ENCODE measurements at regions not wholly inside any gene's neighbourhood (a gene's known extent, or its start where the extent isn't known, plus 50 kb on each side); places are given as distances from the start of the nearest gene placed in this dataset.

GRCh38 chr5:38162625-38163024 lies 95.7 kb upstream of the EGFLAM start:
- Mint-ChIP-seq H3K36me3 (ENCODE audit: low read depth) (no peaks in the 10 kb centered on the region), H3K4me3 (no peak overlapping the region), H3K4me1 (peaks cover 19% of the 10 kb centered on the region), H3K27ac (no peak overlapping the region), H3K27me3 (ENCODE audit: low read depth, poor library complexity) (peaks cover 7% of the 10 kb centered on the region), H3K9me3 (peaks cover 6% of the 10 kb centered on the region)
- no peak for TF ChIP-seq CTCF (IDR thresholded peaks at IDR 0.05)
- DNase-seq, result no peak

DNA sequence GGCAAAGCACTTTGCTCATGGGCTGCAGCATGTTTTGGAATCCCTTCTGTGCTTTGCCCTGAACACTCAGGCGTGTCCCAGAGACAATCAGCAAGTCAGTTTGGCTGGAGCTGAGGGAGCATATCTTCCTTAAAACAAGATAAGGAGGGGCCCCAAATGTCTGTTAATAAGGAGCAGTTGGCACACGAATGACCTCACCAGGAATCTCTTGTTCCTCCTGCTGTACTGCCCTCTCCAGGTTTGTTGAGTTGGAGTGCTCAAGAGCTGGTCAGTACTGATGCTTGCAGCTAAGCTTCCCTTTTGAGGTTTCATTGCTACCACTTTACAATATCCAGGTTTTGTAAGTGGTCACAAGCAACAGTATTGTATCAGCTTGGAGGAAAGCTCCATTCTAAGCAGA lies 101.3 kb upstream of the EGFLAM start:
- Mint-ChIP-seq H3K9me3 (peaks cover 6% of the 10 kb centered on the region), H3K27ac (no peak overlapping the region), H3K36me3 (ENCODE audit: low read depth) (no peaks in the 10 kb centered on the region), H3K4me3 (no peak overlapping the region), H3K27me3 (ENCODE audit: low read depth, poor library complexity) (peaks cover 4% of the 10 kb centered on the region), H3K4me1 (peaks cover 5% of the 10 kb centered on the region)
- TF ChIP-seq CTCF (IDR thresholded peaks at IDR 0.05), result no peak
- no peak for DNase-seq

- Mint-ChIP-seq H3K36me3 (ENCODE audit: low read depth) (no peaks in the 10 kb centered on the region), H3K4me1 (peaks cover 5% of the 10 kb centered on the region), H3K9me3 (no peaks in the 10 kb centered on the region), H3K27ac (no peak overlapping the region), H3K27me3 (ENCODE audit: low read depth, poor library complexity) (peaks cover 4% of the 10 kb centered on the region), H3K4me3 (no peak overlapping the region)
- TF ChIP-seq CTCF (IDR thresholded peaks at IDR 0.05), result no peak
- no peak for DNase-seq
Measured at GRCh38 chr5:38154615-38155204, 103.6 kb upstream of the EGFLAM start.

DNA sequence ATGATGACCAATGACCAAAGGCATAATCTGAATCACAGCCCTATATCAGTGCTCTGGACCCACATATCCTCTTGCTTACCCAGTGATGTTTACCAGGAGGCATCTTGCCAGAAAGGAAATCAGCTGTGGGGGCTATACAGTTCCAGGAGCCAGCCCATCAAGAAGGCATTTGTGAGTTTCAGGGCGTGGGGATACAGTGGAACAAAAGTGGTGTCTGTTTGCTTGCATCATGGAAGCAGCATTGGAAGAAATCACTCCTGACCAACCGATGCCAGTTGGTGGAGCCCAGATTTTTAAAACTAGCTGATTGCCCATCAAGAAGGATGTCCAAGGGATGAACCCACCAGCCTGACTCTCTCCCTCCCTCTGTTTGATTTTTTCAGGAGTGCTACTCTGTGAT lies 106.5 kb upstream of the EGFLAM start:
- no peak for TF ChIP-seq CTCF (IDR thresholded peaks at IDR 0.05)
- DNase-seq, result no peak
- H3K4me3 Mint-ChIP-seq, result no peak overlapping the region
- no peaks in the 10 kb centered on the region for H3K9me3 Mint-ChIP-seq
- peaks cover 4% of the 10 kb centered on the region for H3K27me3 Mint-ChIP-seq (ENCODE audit: low read depth, poor library complexity)
- H3K36me3 Mint-ChIP-seq (ENCODE audit: low read depth), result no peaks in the 10 kb centered on the region
- H3K27ac Mint-ChIP-seq, result no peak overlapping the region
- H3K4me1 Mint-ChIP-seq, result peaks cover 5% of the 10 kb centered on the region

- H3K4me1 Mint-ChIP-seq, result no peaks in the 10 kb centered on the region
- H3K4me3 Mint-ChIP-seq, result no peak overlapping the region
- DNase-seq, result no peak
- no peak overlapping the region for H3K27ac Mint-ChIP-seq
- no peaks in the 10 kb centered on the region for H3K9me3 Mint-ChIP-seq
- TF ChIP-seq CTCF (IDR thresholded peaks at IDR 0.05), result no peak
- no peaks in the 10 kb centered on the region for H3K36me3 Mint-ChIP-seq (ENCODE audit: low read depth)
- H3K27me3 Mint-ChIP-seq (ENCODE audit: low read depth, poor library complexity), result peaks cover 4% of the 10 kb centered on the region
Measured at GRCh38 chr5:38149815-38150195, 108.6 kb upstream of the EGFLAM start.

GRCh38 chr5:38148021-38148625 lies 110.2 kb upstream of the EGFLAM start:
- DNase-seq, result no peak
- Mint-ChIP-seq H3K36me3 (ENCODE audit: low read depth) (no peaks in the 10 kb centered on the region), H3K27me3 (ENCODE audit: low read depth, poor library complexity) (peaks cover 4% of the 10 kb centered on the region), H3K4me1 (peaks cover 8% of the 10 kb centered on the region), H3K4me3 (no peak overlapping the region), H3K27ac (no peak overlapping the region), H3K9me3 (no peaks in the 10 kb centered on the region)
- TF ChIP-seq CTCF (IDR thresholded peaks at IDR 0.05), result no peak
